Neural progenitor cell (in vitro differentiated cells): ENCODE measurements at regions not wholly inside any gene's neighbourhood (a gene's known extent, or its start where the extent isn't known, plus 50 kb on each side); places are given as distances from the start of the nearest gene placed in this dataset.

ENCODE experiments used
- DNase-seq: peaks from one replicate; pipeline ENCODE4 v3.0.0-alpha.2; 2016; ENCODE audit warnings: low spot score
- H2AFZ ChIP-seq: fragments of 200-600 bp; sonication (generic); replicated peaks from 2 replicates; pipeline ENCODE4 v1.6.1; 2016; ENCODE audit warnings: antibody characterized with exemption
- H3F3A ChIP-seq: fragments of 200-600 bp; sonication (generic); 2 replicates; pipeline ENCODE4 v1.6.1; 2016; ENCODE audit warnings: antibody characterized with exemption, low read depth
- H3K27ac ChIP-seq: fragments of 200-600 bp; sonication (generic); 2 replicates; pipeline ENCODE4 v1.5.1; 2016; ENCODE audit warnings: mild to moderate bottlenecking
- H3K27me3 ChIP-seq: fragments of 200-600 bp; sonication (generic); 2 replicates; pipeline ENCODE4 v1.6.1; 2016; ENCODE audit warnings: mild to moderate bottlenecking, moderate library complexity
- H3K36me3 ChIP-seq: fragments of 200-600 bp; sonication (generic); 2 replicates; pipeline ENCODE4 v1.5.1; 2016
- H3K4me1 ChIP-seq: fragments of 200-600 bp; sonication (generic); 2 replicates; pipeline ENCODE4 v1.6.1; 2016; ENCODE audit warnings: mixed run types
- H3K4me2 ChIP-seq: fragments of 200-600 bp; sonication (generic); 2 replicates; pipeline ENCODE4 v1.6.1; 2016
- H3K4me3 ChIP-seq: fragments of 200-600 bp; sonication (generic); 2 replicates; pipeline ENCODE4 v1.5.1; 2016
- H3K79me2 ChIP-seq: fragments of 200-600 bp; sonication (generic); 2 replicates; pipeline ENCODE4 v1.6.1; 2016; ENCODE audit warnings: low read depth
- H3K9ac ChIP-seq: fragments of 200-600 bp; sonication (generic); 2 replicates; pipeline ENCODE4 v1.6.1; 2016
- H3K9me3 ChIP-seq: fragments of 200-600 bp; sonication (generic); 2 replicates; pipeline ENCODE4 v1.5.1; 2016; ENCODE audit warnings: low read depth
- H4K20me1 ChIP-seq: fragments of 200-600 bp; sonication (generic); 2 replicates; pipeline ENCODE4 v1.6.1; 2016; ENCODE audit warnings: low read depth
- H3K27ac Mint-ChIP-seq: 3 replicates; pipeline ENCODE4 v1.8.0; 2021; ENCODE audit warnings: mixed read lengths
- H3K27me3 Mint-ChIP-seq: 2 replicates; pipeline ENCODE4 v1.8.0; 2022; ENCODE audit warnings: low read depth, mild to moderate bottlenecking, inconsistent platforms, moderate library complexity, mixed read lengths; ENCODE audit not compliant: insufficient read depth
- H3K36me3 Mint-ChIP-seq: 3 replicates; pipeline ENCODE4 v1.8.0; 2021; ENCODE audit warnings: mixed read lengths
- H3K4me1 Mint-ChIP-seq: 3 replicates; pipeline ENCODE4 v1.8.0; 2021; ENCODE audit warnings: mixed read lengths
- H3K4me3 Mint-ChIP-seq: 3 replicates; pipeline ENCODE4 v1.8.0; 2021; ENCODE audit warnings: mild to moderate bottlenecking, moderate library complexity, mixed read lengths
- H3K9me3 Mint-ChIP-seq: 3 replicates; pipeline ENCODE4 v1.8.0; 2020; ENCODE audit warnings: mixed read lengths
- CTCF ChIP-seq: fragments of 200-600 bp; sonication (generic); IDR thresholded peaks from 2 replicates; pipeline ENCODE4 v1.5.1; 2017; ENCODE audit warnings: antibody characterized with exemption, mild to moderate bottlenecking
- EZH2 ChIP-seq: fragments of 200-600 bp; sonication (generic); IDR thresholded peaks from 2 replicates; pipeline ENCODE4 v1.6.1; 2017; ENCODE audit warnings: antibody characterized with exemption, mild to moderate bottlenecking, moderate library complexity
- EZH2phosphoT487 ChIP-seq: fragments of 200-600 bp; sonication (generic); IDR thresholded peaks from 2 replicates; pipeline ENCODE4 v1.6.1; 2017; ENCODE audit warnings: antibody characterized with exemption

- no peak for TF ChIP-seq CTCF
- TF ChIP-seq EZH2: no peak
- no peak for TF ChIP-seq EZH2phosphoT487
- no peaks in the 10 kb centered on the region for H4K20me1 ChIP-seq
- H3K4me1 ChIP-seq: no peaks in the 10 kb centered on the region
- peaks cover 30% of the 10 kb centered on the region for H3K9me3 Mint-ChIP-seq
- H3K4me3 ChIP-seq: no peak overlapping the region
- no peaks in the 10 kb centered on the region for H3K36me3 ChIP-seq
- no peak overlapping the region for H2AFZ ChIP-seq
- H3K4me3 Mint-ChIP-seq: no peak overlapping the region
- H3K36me3 Mint-ChIP-seq: no peaks in the 10 kb centered on the region
- H3K79me2 ChIP-seq: no peaks in the 10 kb centered on the region
- no peaks in the 10 kb centered on the region for H3K4me1 Mint-ChIP-seq
- H3K27ac Mint-ChIP-seq: no peak overlapping the region
- DNase-seq: no peak
- H3K9ac ChIP-seq: no peak overlapping the region
- H3K27me3 ChIP-seq: no peaks in the 10 kb centered on the region
- peaks cover 4% of the 10 kb centered on the region for H3K27me3 Mint-ChIP-seq
- H3K9me3 ChIP-seq: no peaks in the 10 kb centered on the region
- no peak overlapping the region for H3K4me2 ChIP-seq
- no peaks in the 10 kb centered on the region for H3F3A ChIP-seq
- H3K27ac ChIP-seq: no peak overlapping the region
Observed at GRCh38 chr14:89592961-89593360, 175.9 kb upstream of the FOXN3 start.

DNA sequence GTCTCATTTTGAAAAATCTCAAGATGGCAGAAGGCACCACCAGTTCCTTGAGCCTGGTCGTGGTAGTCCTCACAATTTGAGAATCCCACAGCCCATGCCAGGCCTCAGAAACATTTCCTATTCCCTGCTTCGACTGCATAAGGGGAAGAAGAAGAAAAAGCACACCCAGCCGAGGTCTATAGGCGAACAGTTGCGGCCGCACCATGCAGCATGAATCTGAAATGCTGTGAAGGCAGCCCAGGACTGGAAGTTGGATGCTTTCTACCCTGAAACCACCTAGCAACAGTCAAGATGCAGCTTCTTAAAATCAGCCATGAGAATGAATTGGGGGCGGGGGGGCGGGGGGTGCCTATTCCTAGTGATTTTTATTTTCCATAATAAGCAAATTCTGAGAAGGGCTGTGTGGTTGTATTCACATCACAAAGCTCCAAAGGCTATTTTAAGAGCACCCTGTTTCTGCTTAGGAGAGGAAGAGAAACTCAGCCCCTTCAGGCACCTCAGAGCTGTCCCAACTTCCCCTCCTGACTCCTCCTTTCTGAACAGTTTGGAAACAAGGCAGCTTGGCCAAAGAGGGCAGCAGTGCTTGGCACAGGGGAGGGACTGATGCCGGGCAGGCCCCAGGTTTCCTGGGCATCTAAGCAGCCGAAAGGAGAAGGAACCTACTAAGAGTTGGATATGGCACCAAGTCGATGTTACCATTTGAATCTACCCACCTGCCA is 172.5 kb upstream of the FOXN3 start:
- Mint-ChIP-seq H3K4me3 (no peak overlapping the region), H3K9me3 (peaks cover 21% of the 10 kb centered on the region), H3K36me3 (peaks cover 1% of the 10 kb centered on the region), H3K27ac (no peak overlapping the region), H3K27me3 (peaks cover 6% of the 10 kb centered on the region), H3K4me1 (no peaks in the 10 kb centered on the region)
- no peak overlapping the region for H3K4me2 ChIP-seq
- no peak for DNase-seq
- no peak overlapping the region for H3K27ac ChIP-seq
- H2AFZ ChIP-seq: no peak overlapping the region
- H3K27me3 ChIP-seq: no peaks in the 10 kb centered on the region
- no peaks in the 10 kb centered on the region for H3K9me3 ChIP-seq
- H4K20me1 ChIP-seq: no peaks in the 10 kb centered on the region
- H3K4me1 ChIP-seq: no peaks in the 10 kb centered on the region
- no peak overlapping the region for H3K9ac ChIP-seq
- TF ChIP-seq EZH2phosphoT487 (no peak), EZH2 (no peak), CTCF (no peak)
- no peaks in the 10 kb centered on the region for H3K36me3 ChIP-seq
- H3K79me2 ChIP-seq: no peaks in the 10 kb centered on the region
- H3F3A ChIP-seq: no peaks in the 10 kb centered on the region
- no peak overlapping the region for H3K4me3 ChIP-seq

DNA sequence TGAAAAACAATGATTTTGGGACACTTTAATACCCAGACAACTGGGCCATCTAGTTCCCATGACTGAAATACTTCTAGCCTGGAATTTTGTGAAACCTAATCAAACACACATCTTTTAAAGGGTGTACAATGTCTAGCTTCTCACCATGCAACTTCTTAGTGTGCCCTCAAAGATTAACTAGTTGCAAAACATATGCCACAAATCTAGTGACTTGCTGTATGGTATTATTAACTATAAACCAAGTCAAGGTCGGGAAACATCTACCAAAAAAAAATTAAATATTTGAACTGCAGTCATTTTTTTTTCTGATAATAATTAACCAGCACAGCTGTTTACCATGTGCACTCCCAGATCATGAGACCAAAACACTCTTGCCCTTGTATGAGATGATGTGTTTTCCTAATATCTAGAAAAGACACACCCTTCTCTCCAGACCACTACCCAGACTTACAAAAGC is 171.8 kb upstream of the FOXN3 start:
- H3K79me2 ChIP-seq: no peaks in the 10 kb centered on the region

More for the DNA sequence above, 171.8 kb upstream of the FOXN3 start:
- Histone ChIP-seq H2AFZ (no peak overlapping the region), H3F3A (no peaks in the 10 kb centered on the region), H3K4me3 (no peak overlapping the region), H3K4me2 (no peak overlapping the region), H3K4me1 (no peaks in the 10 kb centered on the region), H3K9ac (no peak overlapping the region), H3K27ac (no peak overlapping the region), H3K36me3 (no peaks in the 10 kb centered on the region), H3K9me3 (no peaks in the 10 kb centered on the region), H4K20me1 (no peaks in the 10 kb centered on the region), H3K27me3 (no peaks in the 10 kb centered on the region)
- DNase-seq: no peak
- no peak for TF ChIP-seq CTCF
- no peak for TF ChIP-seq EZH2
- TF ChIP-seq EZH2phosphoT487: no peak
- Mint-ChIP-seq H3K27ac (no peak overlapping the region), H3K4me3 (no peak overlapping the region), H3K4me1 (no peaks in the 10 kb centered on the region), H3K36me3 (peaks cover 1% of the 10 kb centered on the region), H3K9me3 (peaks cover 19% of the 10 kb centered on the region), H3K27me3 (peaks cover 6% of the 10 kb centered on the region)
